ENCODE measurements at regions not wholly inside any gene's neighbourhood (a gene's known extent, or its start where the extent isn't known, plus 50 kb on each side); places are given as distances from the start of the nearest gene placed in this dataset.

GRCh38 chr2:2547451-2547850 is 216.4 kb upstream of the MYT1L start:
- TF ChIP-seq CTCF (IDR thresholded peaks at IDR 0.05) (no peak), POLR2AphosphoS5 (IDR thresholded peaks at IDR 0.05) (no peak)

All from sigmoid colon (tissue), 4 donors.